ENCODE measurements at regions not wholly inside any gene's neighbourhood (a gene's known extent, or its start where the extent isn't known, plus 50 kb on each side); places are given as distances from the start of the nearest gene placed in this dataset.
"Not testable (repeated sequence)": the region's sequence is repeated elsewhere in the genome, so short reads cannot be mapped to it uniquely, and the experiment has no call there.

DNA sequence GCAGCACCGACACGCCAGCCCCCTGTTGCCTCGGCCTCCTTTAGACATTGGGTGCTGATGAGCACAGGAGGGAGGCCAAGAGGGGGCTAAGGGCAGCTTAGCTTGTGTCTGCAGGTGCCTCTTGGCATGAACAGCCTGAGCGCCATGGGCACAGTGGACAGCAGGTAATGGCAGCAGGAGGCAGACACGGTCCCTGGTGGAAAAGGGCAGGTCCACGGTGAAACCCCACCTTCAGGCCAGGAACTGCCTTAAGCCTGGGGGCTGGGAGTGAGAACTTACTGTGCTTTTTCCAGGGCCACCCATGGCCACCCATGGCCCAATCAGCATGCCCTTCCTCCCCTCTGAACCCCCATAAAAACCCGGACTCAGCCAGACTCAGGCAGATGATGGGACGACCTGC is 633.4 kb upstream of the TMEFF2 start:
- no peak for DNase-seq

DNA sequence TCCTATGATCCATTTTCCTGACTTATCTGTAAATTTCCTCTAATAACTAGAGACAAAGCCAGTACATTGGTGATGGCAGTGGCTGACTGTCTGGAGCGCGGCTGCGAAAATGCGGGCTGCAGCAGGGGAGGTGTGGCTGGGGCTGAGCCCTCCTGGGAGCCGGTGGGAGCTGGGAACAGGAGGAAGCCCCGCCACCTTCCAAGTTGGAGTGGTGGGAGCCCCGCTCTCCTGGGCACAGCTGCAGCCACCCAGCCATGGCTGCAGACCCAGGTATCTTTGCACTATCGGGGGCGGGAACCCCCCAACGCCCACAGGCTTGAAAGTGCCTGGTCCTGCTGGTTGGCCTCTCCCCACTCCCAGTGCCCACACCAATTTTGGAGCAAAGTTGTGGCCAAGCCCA is 633.0 kb upstream of the TMEFF2 start:
- DNase-seq: no peak

DNA sequence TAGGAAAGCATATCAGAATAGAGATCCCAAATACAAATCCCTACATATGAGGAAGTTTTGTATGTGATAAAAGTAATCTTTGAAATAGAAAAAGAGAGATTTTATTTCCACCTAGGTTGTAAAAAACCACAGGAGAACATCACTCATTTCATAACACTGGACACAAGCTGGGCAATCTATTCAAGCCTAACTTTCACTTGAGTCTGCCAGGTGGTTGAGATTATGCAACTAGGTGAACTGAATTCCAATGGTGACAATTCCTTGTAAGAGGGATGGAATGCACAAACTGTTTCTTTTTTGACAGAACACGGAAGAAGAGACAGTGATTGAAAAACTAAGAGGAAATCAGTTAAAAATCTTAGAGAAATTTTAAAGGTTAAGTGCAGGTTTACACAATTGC is 619.6 kb upstream of the TMEFF2 start:
- DNase-seq: no peak

DNA sequence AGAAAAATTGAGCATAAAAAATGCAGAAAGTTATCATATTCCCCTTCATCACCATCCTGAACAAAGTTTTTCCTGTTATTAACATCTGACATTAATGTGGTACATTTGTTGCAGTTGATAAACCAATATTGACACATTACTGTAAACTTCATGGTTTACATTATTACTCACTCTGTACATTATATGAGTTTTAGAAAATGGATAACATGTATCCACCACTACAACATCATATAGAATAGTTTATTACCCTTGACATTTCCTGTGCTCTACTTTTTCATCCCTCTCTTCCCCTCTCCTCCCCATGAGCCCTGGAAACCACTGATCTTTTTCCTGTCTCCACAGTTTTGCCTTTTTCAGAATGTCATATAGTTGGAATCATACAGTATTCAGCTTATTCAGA is 618.6 kb upstream of the TMEFF2 start:
- no peak for DNase-seq

DNA sequence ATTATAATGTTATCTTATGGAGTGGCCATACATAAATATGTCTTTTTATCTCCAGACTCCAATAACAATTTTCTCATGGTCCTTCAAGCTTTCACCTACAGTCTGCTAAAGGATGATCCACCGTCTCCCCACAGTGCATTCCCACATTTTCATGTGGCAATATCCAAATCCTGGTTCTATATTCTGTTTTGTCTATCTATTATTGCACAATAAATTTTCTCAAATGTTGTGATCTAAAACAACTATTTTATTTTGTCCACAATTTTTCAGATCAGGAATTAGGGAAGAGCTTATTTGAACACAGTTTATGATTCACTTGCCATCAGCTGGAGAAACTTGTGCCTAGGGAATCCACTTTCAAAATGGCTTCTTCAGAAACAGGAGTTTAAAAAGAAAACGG is 614.4 kb upstream of the TMEFF2 start:
- DNase-seq: no peak

DNA sequence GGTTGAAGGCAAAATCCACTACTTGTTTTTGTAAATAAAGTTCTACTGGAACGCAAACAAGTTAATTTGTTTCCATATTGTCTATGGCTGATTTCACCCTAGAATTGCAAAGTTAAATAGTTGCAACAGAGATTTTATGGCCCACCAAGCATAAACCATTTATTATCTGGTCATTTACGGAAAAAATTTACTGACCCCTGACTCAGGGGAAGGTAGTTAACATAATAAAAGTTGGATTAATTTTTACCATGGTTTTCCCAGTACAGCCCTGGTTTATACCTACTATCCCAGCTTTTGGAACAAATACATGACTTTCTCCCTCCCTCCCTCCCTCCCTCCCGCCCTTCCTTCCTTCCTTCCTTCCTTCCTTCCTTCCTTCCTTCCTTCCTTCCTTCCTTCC is 588.9 kb upstream of the TMEFF2 start:
- DNase-seq: no peak

DNA sequence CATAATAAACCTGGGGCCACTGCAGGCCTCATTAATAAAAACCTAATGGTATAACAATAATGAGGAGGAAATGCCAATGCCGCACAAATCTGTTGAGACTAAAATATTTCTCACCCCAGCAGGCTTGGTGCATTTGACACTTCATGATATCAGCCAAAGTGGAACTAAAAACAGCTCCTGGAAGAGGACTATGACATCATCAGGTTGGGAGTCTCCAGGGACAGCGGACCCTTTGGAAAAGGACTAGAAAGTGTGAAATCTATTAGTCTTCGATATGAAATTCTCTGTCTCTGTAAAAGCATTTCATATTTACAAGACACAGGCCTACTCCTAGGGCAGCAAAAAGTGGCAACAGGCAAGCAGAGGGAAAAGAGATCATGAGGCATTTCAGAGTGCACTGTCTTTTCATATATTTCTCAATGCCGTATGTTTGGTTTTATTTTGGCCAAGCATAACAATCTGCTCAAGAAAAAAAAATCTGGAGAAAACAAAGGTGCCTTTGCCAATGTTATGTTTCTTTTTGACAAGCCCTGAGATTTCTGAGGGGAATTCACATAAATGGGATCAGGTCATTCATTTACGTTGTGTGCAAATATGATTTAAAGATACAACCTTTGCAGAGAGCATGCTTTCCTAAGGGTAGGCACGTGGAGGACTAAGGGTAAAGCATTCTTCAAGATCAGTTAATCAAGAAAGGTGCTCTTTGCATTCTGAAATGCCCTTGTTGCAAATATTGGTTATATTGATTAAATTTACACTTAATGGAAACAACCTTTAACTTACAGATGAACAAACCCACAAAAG is 580.9 kb upstream of the TMEFF2 start:
- no peak for DNase-seq

DNA sequence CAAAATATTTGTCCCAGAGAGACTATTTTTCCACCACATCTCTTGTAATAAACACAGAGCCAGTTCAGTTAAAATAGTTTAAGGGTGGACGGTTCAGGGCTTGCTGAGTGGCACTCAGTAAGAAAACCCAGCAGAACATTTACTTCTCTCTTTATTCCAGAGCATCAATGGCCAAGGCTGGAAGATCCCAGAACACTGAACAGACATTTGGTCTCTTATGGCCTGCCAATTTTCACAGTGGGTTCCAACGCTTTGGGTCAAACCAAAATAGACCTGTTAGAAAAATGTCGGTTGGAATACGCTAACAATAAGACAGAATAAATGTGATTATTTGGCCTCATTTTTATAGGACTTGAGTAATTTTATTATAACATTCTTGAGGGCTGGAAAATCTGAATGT is 580.3 kb upstream of the TMEFF2 start:
- DNase-seq: no peak

DNA sequence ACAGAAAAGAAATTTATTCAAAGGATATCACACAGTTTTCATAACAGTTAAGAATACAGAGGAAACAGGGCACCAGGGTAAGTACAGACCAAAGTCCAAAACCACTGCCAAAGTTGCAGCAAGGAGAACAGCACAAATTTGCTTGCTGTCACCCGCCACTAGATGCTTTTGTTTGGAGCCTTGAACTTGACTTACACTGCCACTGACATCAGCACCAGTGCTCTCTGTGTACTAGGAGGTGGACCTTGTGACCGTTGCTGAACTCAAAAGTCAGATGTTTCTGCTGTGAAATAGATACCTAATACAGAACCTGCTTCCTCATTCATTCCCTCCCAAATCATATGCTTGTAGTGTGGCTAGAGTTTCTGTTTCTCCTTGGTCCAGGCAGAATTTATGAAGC is 578.3 kb upstream of the TMEFF2 start:
- DNase-seq: no peak

DNA sequence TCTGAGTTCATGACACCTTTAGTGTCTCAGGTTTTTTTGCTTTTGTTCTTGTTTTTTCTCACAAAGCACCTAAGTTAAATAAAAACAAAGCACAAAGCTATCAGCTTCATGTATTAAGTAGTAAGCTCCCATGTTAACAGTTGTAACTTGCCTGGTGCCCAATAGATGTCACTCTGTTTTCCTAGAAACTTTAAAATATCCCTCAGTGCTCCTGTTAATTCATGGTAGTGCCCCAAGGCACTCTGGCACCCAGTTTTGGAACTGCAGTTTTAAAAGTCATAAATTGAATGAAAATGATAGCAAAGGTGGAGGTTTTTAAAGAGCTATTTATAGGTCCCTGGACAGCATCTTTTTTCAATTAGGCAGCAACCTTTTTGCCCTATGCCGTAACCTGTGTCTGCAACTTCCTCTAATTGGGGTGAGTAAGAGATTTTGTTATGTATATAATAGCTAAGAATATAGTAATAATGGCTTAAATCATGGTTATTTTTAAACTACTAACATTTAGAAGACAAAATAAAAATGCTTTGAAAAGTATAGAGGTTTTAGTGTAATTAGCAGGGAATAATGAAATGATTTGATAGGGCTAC is 555.0 kb upstream of the TMEFF2 start:
- no peak for DNase-seq

DNA sequence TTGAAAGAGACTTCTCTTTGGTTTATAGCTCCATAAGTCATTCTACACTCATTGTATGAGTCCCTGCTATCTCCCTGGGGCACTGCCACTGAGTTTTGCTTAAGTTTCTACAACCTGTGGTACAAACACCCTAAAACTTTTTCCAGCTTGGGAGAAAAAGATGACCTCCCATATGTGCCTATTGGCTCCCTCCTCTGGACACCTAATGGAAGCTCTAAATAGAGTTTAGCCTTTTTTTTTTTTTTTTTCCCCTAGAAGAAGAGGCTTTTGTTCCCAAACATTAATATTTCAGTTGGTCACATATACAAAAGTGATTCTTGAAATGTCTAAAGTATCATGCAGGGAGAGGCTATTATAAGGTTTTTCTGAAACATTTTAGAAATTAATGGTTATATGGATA is 547.2 kb upstream of the TMEFF2 start:
- no peak for DNase-seq

DNA sequence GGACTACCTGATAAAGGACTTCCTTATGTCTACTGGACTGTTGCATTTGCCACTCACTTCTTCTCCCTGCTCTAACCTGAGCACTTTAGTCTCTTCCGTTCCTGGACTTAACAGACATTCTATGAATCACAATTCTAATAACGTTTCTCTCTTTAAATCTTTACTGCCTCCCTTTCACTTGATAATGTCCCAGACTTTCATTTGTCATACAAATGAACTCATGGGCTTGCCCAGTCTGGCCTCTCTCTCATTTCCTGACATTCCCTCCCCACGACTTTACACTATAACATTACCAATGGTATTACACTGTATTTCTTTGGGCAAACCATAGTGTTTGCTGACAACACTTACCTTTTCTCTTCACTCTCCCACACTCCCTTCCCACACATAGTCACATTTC is 540.7 kb upstream of the TMEFF2 start:
- no peak for DNase-seq

DNA sequence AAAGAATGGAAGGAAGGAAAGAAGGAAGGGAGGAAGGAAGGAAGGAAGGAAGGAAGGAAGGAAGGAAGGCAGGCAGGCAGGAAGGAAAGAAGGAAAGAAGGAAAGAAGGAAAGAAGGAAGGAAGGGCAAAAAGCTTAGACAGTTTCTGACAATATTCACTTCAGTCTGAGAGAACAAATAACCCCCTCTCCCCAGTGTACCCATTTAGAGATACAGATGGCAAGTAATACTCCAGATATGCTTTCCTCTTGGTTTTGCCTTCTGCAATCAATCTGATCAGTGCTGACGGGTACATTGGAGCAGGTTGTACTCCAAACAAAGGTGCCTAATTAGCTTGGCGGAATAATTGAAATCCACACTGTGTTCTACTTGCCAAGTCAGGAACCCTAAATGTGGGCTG is 534.6 kb upstream of the TMEFF2 start:
- no peak for DNase-seq

DNA sequence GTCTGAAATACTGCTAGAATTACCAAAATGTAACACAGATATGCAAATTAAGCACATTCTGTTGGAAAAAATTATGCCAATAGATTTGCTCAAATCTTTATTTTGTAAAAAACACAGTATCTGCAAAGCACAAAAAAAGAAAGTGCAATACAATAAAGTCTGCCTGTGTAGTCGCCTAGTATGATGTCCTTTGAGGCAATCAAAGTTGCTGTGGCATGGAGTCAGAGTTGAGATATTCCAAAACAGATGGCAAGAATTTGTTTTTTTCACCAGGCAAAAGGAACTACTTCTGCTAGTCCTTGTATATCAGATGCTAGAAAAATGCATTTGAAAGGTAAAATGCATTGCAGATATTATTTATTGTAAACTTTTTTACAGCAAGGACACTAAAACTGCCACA is 531.3 kb upstream of the TMEFF2 start:
- DNase-seq: no peak

DNA sequence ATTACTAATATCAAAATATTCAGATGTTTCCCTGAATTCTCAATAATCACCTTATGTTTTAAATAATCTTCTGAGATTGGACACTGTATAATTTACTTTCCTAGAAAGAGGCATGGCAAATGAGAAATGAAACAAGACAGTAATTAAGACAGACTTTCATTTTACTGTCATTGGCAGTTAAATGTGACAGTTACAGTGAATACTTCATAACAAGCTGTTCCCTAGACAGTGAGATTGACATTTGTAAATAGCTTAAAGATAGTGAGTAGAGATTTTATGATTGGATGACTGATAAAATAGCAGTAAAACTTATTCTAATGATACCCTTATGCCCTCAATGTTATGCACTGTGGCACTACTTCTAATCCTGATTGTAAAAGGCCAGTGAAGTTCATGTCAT is 524.9 kb upstream of the TMEFF2 start:
- no peak for DNase-seq

DNA sequence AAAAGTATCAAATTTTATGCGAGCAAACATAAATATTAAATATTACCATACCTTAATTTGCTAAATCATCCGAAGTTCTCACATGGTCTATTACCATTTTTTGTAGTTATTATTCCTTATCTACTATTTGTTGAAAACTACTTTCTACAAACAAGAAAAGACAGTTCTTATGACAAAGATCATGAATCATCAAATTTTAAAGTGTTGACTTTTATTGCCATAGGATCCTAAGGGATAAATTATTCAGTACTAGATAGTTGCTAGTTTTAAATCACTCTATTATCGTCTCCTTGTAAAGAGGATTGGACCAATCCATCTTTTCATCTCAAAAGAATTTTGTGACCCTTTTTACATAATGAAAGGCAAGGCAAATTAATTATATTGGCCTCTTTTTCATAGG is 523.6 kb upstream of the TMEFF2 start:
- DNase-seq: no peak

DNA sequence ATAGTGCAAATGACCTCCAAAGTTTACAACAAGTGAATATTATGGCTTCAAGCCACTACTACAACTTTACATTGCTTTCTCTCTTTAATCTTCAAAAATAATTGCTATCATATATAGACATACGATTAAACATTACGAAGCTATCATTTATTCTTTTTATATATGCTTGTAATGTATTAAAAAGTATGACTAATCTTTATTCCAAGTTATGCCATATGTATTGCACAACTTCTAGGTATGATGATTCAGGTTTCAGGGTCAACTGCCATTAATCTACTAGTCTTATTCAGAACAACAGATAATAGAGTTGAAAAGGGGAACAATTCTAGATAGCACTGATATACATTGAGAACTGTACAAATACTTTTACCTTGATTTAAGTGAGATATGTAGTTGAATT is 506.2 kb upstream of the TMEFF2 start:
- DNase-seq: no peak

DNA sequence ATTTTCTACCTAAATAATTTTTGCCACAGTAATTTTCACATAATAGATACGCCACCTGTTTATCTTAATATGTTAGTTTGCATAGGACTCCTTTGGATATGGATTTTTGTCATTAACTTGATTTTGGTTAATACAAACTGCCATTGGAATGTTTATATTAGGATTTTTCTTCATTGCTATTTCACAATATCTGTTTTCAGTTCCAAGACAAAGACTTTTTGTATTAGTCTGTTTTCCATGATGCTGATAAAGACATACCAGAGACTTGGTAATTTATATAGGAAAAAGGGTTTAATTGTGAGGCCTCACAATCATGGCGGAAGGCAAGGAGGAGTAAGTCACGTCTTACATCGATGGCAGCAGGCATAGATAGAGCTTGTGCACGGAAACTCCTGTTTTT is 503.1 kb upstream of the TMEFF2 start:
- no peak for DNase-seq

DNA sequence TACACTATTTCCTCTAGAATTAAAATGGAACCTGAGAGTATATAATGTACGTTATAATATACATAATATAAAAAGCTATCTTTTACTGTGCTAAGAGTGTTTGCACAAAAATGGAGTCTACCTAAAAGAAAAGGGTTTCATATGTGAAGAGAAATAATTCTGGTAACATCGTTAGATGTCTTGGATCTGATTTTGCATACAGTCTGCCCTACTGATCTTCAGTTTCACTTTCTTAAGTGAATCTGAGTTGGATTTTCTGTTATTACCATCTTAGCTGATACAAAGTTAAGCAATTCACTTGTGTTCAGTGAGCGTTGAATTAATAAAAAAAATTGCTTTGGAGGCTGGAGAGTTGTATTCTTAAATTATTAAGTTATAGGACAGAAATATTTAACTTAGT is 502.1 kb upstream of the TMEFF2 start:
- no peak for DNase-seq

DNA sequence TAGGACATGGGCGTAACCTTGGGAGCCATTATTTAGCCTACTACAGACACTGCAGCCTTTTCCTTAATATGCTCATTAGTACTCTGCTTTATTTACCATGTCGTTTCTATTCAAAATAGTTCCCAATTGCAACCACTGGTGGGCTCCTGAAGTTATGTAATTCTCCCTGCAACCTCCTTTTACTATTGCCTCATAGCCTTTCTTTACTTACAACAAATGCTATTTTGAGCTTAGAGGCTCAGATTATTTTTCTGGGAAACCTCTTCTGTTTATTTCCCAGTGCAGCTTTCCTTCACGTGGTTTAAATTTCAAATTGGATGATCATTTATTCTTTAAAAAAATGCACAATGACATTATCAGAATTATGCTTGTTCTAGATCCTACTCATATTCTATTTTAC is 492.3 kb upstream of the TMEFF2 start:
- no peak for DNase-seq

DNA sequence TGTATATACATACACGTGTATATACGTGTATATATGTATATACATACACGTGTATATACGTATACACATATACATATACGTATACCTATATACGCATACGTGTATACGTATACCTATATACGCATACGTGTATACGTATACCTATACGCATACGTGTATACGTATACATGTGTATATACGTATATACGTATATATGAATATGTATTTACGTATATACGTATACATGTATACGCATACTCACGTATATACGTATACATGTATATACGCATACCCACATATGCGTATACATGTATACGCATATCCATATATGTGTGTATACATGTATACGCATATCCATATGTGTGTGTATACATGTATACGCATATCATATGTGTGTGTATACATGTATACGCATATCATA is 487.8 kb upstream of the TMEFF2 start:
- DNase-seq: not testable (repeated sequence)

DNA sequence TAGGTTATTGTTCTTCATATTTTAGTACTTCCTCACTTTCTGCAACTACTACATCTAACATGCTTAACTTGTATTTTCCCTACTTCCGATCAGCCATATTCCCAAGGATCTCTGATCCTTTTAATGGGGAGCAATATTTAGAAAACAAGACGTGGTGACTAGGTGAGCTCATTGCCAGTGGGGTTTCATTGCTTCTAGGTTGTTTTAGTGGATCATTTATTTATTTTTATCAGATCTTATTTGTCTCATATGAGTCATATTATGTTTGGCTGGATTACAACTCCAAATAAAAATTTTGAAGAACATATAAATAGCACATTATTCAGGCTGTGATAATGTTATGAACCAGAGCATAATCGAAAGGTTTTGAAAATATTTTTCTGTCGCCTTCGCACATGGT is 480.9 kb upstream of the TMEFF2 start:
- DNase-seq: no peak

DNA sequence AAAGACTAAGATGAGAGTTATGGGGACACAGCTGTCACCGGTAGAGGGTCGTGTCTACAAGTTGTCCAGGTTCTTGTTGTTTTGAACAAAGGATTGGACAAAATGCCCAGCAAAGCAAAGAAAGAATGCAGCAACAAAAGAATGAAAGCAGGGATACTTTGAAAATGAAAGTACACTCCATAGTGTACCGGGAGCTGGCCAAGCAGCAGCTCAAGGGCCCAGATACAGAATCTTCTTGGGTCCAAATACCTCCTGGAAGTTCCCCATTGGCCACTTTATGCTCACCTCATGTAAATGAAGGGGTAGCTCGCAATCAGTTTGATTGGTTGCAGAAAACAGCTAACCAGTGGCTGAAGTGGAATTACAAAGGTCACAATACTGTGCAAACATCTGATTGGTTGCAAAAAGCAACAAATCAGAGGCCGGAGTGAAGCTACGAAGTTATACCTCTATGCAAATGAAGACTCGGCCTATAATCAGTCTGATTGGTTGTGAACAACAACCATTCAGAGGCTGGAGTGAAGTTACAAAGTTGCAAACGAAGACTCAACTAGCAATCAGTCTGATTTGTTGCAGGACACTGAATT is 474.9 kb upstream of the TMEFF2 start:
- DNase-seq: no peak

DNA sequence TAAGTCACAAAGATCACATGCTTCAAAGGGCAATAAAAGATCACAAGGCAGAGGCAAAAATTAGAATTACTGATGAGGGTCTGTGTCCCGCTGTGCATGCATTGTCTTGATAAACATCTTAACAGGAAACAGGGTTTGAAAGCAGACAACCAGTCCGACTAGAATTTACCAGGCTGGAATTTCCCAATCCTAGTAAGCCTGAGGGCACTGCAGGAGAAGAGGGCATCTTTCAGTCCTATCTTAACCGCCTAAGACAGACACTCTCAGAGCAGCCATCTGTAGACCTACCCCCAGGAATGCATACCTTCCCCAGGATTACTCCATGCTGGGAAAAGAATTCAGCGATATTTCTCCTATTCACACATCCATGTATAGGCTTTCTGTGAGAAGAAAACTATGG is 465.8 kb upstream of the TMEFF2 start:
- DNase-seq: not testable (repeated sequence)

DNA sequence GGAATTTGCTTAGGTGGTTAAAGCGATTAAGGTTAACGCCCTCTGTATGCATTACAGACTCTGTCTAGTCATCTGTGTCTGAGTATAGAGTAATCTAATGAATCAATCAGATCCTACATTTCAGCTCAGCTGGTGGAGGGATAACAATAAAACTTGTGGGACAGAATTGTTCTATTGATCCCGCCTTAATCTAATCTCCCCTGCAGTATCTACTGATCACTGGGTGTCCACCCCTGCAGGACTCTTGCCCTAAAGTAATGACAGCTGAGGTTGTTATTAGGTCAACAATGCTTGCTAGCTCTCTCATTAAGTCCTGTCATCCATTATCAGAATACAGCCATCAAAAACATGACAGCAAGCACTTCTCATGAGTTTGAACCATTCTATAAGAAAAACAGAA is 462.6 kb upstream of the TMEFF2 start:
- DNase-seq: no peak
